AG04450 (cell line): ENCODE measurements at regions not wholly inside any gene's neighbourhood (a gene's known extent, or its start where the extent isn't known, plus 50 kb on each side); places are given as distances from the start of the nearest gene placed in this dataset.
"Not testable (repeated sequence)": the region's sequence is repeated elsewhere in the genome, so short reads cannot be mapped to it uniquely, and the experiment has no call there.

Experiments
- CTCF ChIA-PET: fragments of 300-600, 350-600 bp; formaldehyde crosslinking; extraction: SDS; loops from one replicate; lab custom pipeline; 2022; ENCODE audit warnings: antibody characterized with exemption, inconsistent platforms; lab: Charles Lee
- POLR2A ChIA-PET: fragments of 350-600 bp; formaldehyde crosslinking; extraction: SDS; loops from one replicate; lab custom pipeline; 2021; ENCODE audit warnings: antibody characterized with exemption, inconsistent platforms; lab: Yijun Ruan, JAX
- DNase-seq: peaks from one replicate; pipeline ENCODE4 v3.0.0-alpha.2; 2011; ENCODE audit warnings: low read depth, low spot score
- H3K27ac ChIP-seq: one replicate; pipeline ENCODE4 v1.5.1; 2012; ENCODE audit warnings: low read depth, low read length, control low read depth
- H3K27me3 ChIP-seq: one replicate; pipeline ENCODE4 v1.6.0; 2012; ENCODE audit warnings: low read length; ENCODE audit not compliant: control insufficient read depth, insufficient read depth
- H3K4me3 ChIP-seq: 2 replicates; pipeline ENCODE4 v1.5.1; 2011; ENCODE audit warnings: mild to moderate bottlenecking, low read depth, low read length, control low read depth
- H3K9me3 ChIP-seq: 2 replicates; pipeline ENCODE4 v1.5.1; 2012; ENCODE audit warnings: low read length; ENCODE audit not compliant: control insufficient read depth, insufficient read depth
- TF ChIP-seq, protein P1 (sequence below): IDR thresholded peaks from 2 replicates; pipeline ENCODE4 v1.5.1; 2011; ENCODE audit warnings: low read depth, low read length, control low read depth, inconsistent platforms

GRCh38 chr5:12659686-12660085, 755.4 kb upstream of the CTNND2 start:
- ChIA-PET CTCF (no interaction called here), POLR2A (no interaction called here)
- TF ChIP-seq, protein P1, sequence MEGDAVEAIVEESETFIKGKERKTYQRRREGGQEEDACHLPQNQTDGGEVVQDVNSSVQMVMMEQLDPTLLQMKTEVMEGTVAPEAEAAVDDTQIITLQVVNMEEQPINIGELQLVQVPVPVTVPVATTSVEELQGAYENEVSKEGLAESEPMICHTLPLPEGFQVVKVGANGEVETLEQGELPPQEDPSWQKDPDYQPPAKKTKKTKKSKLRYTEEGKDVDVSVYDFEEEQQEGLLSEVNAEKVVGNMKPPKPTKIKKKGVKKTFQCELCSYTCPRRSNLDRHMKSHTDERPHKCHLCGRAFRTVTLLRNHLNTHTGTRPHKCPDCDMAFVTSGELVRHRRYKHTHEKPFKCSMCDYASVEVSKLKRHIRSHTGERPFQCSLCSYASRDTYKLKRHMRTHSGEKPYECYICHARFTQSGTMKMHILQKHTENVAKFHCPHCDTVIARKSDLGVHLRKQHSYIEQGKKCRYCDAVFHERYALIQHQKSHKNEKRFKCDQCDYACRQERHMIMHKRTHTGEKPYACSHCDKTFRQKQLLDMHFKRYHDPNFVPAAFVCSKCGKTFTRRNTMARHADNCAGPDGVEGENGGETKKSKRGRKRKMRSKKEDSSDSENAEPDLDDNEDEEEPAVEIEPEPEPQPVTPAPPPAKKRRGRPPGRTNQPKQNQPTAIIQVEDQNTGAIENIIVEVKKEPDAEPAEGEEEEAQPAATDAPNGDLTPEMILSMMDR = no peak
- no peak for DNase-seq
- H3K4me3 ChIP-seq = no peak overlapping the region
- H3K27me3 ChIP-seq = no peaks in the 10 kb centered on the region
- peaks cover 17% of the 10 kb centered on the region for H3K9me3 ChIP-seq
- no peak overlapping the region for H3K27ac ChIP-seq

GRCh38 chr5:12658871-12659446, 754.7 kb upstream of the CTNND2 start:
- Histone ChIP-seq H3K4me3 (no peak overlapping the region), H3K9me3 (peaks cover 17% of the 10 kb centered on the region), H3K27ac (no peak overlapping the region), H3K27me3 (no peaks in the 10 kb centered on the region)
- ChIA-PET CTCF (no interaction called here), POLR2A (no interaction called here)
- no peak for DNase-seq
- TF ChIP-seq, protein P1 = no peak

GRCh38 chr5:12657914-12658474, 753.7 kb upstream of the CTNND2 start:
- H3K27ac ChIP-seq, H3K4me3 ChIP-seq, H3K27me3 ChIP-seq, POLR2A ChIA-PET, DNase-seq, CTCF ChIA-PET: not testable (repeated sequence)
- H3K9me3 ChIP-seq = peaks cover 17% of the 10 kb centered on the region

GRCh38 chr5:12655675-12656074, 751.4 kb upstream of the CTNND2 start:
- H3K27ac ChIP-seq = no peak overlapping the region
- H3K9me3 ChIP-seq = peaks cover 6% of the 10 kb centered on the region
- H3K4me3 ChIP-seq = no peak overlapping the region
- ChIA-PET POLR2A (no interaction called here), CTCF (no interaction called here)
- no peaks in the 10 kb centered on the region for H3K27me3 ChIP-seq
- DNase-seq = no peak
- TF ChIP-seq, protein P1 = no peak

DNA sequence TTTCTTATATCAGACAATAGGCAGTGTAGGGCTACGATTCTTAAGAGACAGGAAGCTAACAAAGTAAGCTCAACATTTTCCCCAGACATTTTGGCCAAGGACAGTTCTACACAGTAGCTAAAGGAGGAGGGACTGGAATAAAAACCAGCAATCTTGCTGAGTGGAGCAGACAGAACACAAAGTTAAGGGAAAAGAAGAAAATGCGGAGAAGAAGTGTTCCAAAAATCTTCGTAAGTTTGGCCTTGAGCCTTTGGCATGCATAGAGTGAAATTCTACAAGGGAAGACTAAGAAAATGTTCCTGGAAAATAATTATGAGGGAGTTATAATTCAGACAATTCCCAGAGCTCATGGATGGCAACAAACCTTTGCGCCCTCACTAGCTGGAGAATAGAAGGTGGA, 748.0 kb upstream of the CTNND2 start:
- Histone ChIP-seq H3K4me3 (no peak overlapping the region), H3K27me3 (no peaks in the 10 kb centered on the region), H3K27ac (no peak overlapping the region), H3K9me3 (peaks cover 5% of the 10 kb centered on the region)
- ChIA-PET CTCF (no interaction called here), POLR2A (no interaction called here)
- TF ChIP-seq, protein P1 = no peak
- DNase-seq = no peak
